Fibroblast of skin of right biceps (primary cell): ENCODE measurements at regions not wholly inside any gene's neighbourhood (a gene's known extent, or its start where the extent isn't known, plus 50 kb on each side); places are given as distances from the start of the nearest gene placed in this dataset.
A peak's percentile ranks its signal among the peaks of the same experiment; 100 is the strongest.
"Not testable (repeated sequence)": the region's sequence is repeated elsewhere in the genome, so short reads cannot be mapped to it uniquely, and the experiment has no call there.

ENCODE experiments used
- DNase-seq: peaks from one replicate; pipeline ENCODE4 v3.0.0-alpha.2; 2013

DNA sequence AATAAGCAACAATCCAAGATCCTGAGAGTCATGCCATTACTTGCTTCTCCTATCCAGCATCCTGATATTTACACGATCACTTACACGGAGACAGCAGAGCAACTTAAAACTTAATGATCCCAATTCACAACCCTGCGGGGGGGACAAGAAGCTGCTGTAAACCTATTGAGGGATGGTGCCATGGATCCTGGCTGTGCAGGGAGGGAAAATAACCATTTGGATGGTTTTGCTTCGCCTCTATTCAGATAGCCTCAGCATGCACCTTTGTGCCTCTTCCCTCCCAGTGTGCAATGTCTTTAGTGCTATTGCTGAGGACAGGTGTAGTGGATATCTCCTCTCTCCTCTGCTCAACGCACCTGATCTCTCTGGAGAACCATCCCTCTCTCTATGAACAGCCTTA lies 89.7 kb upstream of the PPARGC1A start:
- DNase-seq, result no peak

DNA sequence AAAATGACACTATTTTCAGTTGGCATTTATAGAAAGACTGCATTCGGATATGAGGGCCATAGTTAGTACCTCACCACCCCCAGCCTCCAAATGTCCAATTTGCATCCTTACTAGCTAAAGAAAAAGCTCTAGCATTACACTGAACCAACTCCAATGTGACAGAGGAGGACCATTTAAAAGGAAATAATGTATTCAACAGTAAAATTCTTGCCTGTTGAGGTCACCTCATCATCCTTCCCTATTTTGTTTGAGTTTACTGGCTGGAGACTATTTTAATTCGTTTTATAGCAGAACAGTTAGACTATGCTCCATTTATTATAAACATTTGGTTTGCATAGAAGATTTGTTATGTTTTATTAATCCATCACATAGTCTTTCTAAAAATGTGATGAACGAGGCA lies 88.2 kb upstream of the PPARGC1A start:
- peak; percentile 27 for DNase-seq

DNA sequence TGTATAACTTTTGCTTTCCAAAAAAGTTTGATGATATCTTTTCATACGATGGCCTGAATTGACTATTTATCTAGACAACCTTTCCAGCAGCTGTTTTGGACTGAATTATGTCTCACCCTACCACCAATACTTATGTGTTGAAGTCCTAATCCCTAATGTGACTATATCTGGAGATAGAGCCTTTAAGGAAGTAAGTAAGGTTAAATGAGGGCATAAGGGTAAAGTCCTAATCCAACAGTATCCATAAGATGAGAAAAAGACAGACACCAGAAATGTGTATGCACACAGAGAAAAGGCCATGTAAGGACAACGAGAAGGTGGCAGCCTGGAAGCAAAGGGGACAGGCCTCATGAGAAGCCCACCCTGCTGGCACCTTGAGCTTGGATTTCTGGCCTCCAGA lies 86.6 kb upstream of the PPARGC1A start:
- DNase-seq, result no peak

DNA sequence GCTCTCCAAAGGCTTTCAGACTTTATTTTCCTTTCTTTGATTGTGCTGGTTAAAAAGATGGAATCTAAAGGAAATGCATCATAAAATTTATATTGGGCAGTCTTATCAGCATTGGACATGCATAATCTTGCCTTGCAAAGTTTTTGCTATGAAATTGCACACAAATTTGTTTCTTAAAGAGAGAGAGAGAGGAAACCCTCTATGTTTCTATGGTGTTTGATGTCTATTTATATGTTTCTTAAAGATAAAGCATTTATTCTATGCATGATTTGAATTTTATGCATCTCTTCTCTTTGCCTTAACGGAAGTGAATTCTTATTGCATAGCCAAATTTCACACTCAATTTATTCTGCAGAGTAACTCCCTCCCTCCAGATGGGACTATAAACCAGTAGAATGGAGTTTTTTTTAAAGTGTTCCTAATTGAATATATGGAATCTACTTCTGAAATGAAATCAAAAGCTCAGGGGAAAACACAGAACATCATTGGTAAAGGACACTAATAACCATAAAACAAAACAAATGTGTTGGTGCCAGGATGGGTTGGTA lies 83.5 kb upstream of the PPARGC1A start:
- DNase-seq, result no peak

DNA sequence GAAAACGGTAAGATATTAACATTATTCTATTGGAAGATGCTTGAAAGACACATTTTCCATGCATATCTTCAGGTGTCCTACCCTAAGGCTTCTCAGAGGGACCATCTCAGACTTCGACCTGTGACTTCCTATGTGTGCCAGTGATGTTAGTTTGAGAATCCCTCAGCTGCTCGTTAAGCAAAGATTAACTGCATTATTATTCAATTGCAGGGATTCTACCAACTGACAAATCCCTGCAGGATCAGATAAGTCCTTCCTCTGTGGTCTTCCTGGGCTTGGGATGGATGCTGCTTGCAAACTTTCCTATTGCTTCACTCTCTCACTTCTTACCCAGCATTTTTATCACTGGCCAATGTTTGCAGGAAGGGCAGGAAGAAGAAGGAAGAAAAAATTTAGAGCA lies 83.0 kb upstream of the PPARGC1A start:
- no peak for DNase-seq

DNA sequence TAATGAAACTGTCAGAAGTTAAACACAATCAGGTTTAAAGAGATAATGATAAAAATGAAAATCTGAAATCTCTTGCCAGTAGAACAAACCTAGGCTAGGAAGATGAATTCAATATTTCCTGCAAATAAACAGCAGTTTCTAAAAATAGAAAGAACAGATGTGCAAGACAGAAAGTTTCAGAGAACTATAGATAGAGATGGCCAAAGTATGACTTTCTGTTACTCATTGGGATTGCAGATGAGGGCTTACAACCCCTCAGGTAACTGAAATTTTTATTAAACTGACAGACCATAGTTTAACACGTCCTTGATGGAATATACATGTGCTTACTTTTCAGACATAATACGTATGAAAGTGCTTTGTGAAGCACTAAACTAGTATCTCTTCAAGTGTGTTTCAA lies 82.3 kb upstream of the PPARGC1A start:
- DNase-seq, result no peak

DNA sequence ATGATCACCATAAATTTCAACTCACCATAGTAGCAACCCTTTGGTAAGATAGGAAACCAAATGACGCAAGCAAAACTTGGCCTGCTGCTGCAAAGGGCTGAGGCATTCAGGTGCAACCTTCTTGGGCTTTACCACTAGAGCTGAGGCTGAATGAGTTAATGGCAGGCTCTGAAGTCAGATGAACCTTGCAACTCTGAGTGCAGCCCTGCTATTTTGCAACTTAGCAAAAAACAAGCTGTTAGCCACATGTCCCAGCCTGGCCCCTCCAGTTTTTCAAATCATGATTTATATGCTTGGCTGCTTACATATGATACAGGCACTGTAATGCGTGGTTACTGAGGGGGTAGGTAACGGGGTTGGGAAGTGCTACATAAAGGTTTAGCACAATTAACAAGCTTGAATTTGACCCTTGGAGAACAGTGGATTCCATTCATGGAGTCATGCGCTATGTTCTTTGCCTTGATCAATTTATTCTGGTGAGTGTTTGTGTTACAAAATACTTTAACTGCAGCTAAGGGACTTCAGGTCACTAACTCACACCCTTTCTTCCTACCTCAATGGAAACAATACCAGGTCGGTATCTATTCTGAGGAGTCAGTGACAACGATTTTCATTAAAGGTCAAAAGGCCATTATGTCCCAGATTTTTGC lies 80.5 kb upstream of the PPARGC1A start:
- peak; percentile 30 for DNase-seq

DNA sequence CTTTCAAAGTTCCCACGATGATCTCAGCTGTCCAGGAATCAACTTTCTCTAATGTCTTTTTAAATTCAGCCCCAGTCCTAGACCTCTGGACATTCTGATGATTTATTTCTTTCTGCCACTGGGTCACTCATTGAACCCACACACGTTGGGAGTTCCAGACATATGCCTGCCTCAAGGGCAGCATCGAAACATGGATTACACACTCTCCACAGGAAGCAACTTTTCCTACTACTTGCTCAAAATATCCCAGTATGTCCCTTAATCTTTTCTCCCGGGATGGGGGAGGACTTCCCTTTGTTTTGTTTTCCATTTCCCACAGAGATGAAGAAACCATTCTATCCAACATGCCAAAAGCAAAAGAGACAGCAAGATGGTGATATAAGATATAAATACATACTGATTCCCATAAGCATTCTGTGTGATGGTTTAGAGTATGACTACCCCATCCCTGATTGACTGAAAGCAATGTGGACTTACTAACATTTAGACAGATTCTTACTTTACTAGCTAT lies 79.8 kb upstream of the PPARGC1A start:
- peak; percentile 40 for DNase-seq

DNA sequence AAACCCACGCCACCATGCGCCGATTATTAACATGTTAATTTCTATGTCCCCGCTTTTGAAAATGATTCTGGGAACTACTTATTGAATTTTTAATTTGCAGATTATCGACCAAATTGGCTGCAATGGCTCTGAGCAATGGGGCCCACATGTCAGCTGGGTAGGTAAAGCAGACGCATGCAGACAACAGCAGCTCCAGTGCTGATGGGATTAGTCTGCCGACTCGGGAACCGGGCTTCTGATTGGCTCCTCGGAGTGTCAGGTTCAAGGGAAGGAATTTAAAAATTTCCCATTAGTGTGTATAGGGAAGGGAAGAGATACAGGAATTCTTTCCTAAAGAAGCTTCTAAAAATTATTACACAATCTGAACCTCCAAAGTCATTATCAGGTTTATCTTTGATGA lies 77.4 kb upstream of the PPARGC1A start:
- DNase-seq, result no peak

DNA sequence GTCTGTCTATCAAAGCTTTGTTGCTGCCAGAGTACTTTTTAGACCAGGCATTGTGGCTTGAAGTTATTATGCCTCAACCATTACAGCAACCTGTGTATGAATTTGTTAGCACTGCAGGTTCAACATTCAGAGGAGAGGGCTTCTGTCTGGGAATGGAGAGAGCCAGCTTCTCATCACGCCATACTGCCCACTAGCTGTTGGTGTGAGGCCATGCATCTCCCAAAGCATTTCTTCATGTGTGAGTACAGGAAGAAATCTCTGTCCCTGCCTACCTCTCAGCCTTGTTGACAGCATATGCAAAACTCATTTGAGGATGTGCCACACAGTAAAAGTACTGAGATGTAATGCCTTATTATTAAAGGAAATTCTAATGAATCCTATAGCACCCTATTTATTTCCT lies 76.9 kb upstream of the PPARGC1A start:
- DNase-seq, result no peak

DNA sequence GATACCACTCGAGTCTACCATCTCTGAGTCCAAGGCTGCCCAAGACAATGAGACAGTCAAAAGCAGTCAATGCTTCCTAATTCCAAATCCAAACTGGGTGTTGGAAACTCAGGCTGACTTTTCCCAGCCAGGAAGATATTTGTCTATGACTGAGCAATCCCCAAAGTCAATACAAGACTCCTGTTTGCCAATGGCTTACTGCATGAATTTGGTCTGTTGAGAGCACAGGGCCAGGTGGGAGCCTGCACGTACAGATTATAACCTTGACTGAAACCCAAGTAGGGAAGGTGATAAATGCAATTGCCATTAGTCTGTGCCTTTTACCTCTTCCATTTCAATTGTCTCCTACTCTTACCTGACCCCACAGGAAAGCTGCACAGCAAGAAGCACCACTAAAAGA lies 72.6 kb upstream of the PPARGC1A start:
- no peak for DNase-seq

DNA sequence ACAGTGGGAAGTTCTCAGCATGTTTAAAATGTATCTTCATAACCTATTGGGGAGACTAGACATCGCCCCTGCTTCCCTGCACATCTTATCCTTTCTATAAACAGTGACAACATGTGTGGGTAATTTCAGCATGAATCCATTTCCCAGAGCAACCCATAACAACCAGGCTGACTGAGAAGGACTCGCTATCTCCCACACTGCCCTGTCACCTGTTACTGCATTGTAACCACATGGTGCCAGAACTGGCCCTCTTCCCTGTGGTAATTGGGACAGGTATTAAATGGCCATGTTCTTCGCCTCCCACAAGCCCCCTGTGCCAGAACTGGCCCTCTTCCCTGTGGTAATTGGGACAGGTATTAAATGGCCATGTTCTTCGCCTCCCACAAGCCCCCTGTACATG lies 71.5 kb upstream of the PPARGC1A start:
- not testable (repeated sequence) for DNase-seq

DNA sequence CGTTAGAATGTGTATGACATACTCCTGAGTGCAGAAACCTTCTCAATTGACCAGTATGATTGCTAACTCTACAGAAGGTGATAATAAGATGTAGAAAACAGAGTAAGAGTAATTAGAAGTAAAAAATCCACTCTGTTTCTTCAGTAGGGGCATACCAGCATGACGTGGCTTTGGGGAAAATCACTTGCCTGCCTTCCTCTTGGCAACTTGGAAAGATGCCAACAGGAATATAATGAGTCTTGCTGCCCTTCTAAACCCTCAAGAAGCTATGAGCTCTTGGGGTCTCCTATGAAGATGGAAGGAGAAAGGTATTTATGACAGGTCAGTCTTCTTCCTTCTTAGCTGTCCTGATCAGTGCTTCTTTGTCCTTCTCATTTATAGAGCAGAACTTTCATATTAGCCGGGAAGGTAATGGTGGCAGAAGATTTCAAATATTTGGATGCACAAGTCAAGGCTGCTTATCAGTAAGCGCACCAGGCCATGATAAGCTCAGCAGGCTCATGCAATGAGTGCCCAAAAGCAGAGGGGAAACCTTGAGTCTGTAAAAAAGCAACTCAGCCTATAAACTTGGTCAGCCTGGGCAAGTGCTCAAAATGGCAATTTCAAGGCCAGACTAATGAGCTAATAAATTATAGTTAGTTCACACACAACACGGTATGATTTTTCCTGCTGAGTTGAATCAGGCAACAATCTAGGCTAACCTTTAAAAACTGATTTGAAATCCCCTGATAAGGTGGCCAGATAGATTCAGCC lies 69.7 kb upstream of the PPARGC1A start:
- no peak for DNase-seq

DNA sequence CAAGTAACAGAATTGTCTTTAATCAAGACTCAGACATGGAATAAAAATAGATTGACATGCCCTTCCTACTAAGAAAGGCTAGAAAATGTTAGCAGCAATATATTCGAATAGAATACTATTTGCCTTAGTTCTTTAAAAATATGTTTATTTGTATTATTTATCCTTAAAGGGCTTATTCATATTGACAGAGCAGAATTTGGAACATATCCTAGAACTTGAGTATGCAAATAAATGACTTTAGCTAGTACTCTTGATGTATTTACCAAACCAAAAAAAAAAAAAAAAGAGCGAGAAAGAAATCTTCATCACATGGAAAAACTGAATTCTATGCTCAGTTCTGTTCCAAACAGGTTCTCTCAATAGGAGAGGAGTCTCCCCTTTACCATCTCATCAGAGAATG lies 68.9 kb upstream of the PPARGC1A start:
- DNase-seq, result no peak

DNA sequence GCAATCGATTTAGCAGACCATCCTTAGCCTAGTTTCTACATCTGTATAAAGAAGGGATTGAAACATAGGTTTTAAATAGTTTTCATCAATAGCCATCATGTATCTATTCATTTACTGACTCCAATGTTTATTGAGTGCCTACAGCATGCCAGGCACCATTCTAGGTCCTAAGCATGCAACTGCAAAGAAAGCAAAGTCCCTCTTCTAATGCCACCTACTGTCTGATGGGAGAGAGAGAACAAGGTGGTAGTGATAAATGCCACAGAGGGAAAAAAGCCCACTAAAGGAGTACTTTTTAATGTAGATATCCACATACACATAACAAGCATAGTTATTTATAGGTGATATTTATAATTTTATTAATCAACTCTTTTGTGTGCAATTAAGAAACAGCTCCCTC lies 67.6 kb upstream of the PPARGC1A start:
- no peak for DNase-seq

DNA sequence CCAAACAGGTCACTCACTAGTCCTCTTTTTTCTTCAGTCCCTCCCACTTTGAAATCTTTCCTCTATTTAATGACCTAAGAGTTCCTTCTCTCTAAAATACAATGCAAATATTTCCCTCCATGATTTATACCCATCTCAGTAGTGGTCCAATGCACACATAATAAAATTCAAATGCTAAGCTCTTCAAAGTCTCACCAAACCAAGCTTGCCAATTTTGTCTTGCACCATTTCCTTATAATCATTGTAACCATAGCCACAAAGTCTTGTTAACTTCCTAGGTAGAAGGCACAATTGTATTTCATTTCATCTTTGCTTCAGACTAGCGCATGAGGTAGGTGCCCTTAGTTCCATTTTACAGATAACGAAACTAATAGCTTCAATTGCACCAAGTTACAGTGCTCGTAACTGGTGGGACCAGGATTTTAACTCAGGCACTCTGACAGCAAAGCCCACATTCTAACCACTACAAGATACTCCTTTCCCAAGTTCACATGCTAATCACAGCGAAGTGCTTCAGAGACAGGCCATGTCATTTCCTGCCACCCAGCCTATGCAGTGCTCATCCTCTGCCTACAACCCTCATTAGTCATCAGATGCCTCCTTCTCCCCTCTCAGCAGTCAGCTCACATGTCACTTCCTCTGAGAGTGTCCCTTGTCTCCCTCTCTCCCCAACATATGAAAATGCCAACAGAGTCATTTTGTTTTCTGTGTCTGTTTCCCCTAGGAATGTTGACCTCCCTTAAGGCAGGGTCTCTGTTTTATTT lies 66.9 kb upstream of the PPARGC1A start:
- DNase-seq, result peak; percentile 55

DNA sequence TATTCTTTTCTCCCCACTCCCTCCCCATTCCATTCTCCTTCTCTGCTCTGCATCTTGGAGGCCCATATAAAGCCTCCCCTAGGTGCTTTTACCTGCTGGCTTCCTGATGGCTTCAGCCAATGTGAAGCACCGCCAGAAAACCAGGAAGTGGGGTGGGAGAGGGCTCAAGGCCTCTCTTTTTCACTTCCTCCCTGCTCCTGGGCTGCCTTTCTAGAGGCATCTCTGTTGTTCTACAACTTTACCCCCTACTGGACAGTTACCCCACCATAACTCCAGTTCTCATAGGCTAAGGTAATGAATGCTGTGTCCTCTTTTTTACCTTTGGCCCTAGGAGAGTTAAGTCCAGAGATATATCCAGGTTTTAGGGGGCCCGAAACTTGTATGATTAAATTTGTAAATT lies 62.4 kb upstream of the PPARGC1A start:
- DNase-seq, result no peak

DNA sequence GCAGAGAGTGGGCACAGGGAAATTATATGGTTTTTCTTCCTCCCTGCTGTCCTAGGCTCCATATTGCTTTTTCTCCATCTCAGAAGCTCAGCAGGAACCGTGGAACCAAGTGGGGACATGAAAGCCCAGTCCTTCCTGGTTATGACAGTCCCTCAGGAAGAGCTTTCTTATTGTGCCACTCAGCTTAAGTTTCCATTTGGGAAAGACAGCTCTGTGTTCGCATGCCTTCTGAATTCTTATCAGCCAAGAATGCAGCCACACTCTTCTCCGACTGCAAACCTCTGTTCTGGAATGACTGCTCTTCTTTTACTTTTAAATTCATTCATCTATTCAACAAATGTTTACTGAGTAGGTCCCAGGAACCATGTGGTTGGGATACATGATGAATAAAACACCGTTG lies 58.0 kb upstream of the PPARGC1A start:
- DNase-seq, result no peak

DNA sequence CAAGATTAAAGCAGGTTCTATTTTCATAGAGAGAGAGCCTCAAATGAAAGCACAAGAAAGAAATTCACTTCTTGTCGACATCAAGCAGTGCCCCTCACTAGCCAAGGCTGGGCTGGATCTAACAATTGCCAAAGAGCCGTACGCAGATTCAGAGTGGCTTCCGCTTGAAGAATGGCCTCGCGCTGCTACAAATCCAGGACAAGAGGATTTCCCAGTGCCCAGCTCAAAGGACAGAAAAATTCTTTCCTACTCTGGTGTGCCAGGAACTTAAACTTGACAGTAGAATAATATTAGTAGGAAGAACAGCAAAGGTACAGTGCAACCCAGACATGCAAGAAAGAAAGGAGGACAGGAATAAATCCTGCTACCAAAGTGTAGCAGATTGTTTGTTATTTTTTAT lies 56.5 kb upstream of the PPARGC1A start:
- no peak for DNase-seq

DNA sequence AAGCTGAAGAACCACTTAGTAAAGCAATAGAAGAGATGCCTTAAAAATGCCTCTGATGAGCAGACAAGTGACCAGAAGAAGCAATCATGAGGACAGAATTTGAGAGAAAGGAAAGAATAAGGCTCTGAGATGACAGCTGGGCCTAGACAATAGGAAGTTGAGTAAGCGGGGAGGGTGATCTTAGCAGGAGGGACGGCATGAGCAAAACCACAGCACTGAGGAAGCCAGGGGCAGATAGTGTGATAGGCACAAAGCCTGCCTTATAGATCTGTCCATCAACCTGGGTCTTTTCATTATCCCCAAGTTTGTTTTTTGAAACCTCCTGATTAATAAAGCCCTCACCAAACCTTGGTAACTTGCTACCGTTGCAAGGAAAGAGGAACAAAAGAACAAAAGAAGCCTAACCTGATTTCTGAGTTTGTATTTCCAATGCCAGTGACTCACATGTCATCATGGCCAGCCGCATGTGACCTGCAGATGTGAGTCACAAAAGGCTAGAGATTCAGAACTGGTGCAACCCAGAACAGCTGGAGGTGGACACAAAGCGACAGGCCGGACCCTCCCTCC lies 55.7 kb upstream of the PPARGC1A start:
- DNase-seq, result peak; percentile 65

DNA sequence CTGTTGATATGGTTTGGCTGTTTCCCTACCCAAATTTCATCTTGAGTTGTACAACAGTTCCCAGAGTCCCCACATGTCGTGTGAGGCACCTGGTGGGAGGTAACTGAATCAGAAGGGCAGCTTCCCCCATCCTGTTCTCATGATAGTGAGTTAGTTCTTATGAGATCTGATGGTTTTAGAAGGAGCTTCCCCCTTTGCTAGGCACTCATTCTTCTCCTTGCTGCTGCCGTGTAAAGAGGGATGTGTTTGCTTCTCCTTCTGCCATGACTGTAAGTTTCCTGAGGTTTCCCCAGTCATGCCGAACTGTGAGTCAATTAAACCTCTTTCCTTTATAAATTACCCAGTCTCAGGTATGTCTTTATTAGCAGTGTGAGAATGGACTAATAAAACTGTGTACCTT lies 54.7 kb upstream of the PPARGC1A start:
- DNase-seq, result not testable (repeated sequence)

DNA sequence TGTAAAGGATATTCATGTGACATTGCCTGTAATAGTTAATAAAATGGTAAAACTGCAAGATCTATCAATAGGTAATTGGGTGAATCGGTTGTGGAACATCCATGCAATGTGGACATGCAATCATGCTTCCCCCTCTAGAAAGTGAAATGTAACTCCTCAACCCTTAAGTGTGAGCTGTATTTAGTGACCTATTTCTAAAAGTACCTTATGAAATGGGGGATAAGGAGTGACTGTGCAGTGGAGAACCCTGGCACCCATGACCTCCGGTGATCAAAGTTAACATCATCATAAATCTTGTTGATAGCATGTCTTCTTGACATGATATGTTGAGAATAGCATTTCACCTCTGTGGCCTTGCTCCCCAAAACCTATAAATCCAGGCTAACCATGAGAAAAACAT lies 53.6 kb upstream of the PPARGC1A start:
- DNase-seq, result no peak

DNA sequence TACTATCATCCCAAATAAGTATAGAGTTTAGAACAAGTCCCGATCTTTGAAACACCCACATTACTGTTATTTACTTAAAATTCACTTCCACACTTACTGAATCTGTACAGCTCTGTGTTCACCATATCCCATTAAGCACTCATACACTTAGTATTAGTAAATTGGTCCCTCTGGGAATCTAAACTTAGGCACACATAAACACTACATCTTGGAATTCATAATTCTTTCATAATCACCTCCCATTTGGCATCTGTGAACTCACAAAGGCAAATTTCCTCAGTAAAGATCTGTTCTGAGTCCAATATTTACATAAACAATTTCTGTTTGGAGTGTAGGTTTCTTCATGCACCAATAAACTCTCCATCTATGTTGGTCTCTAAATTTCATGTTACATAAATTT lies 52.6 kb upstream of the PPARGC1A start:
- no peak for DNase-seq
